GM03348 (cell line): ENCODE measurements at regions not wholly inside any gene's neighbourhood (a gene's known extent, or its start where the extent isn't known, plus 50 kb on each side); places are given as distances from the start of the nearest gene placed in this dataset.

Source experiments
- DNase-seq: peaks from one replicate; pipeline ENCODE4 v3.0.0; 2012; ENCODE audit warnings: low spot score

GRCh38 chr10:60728056-60728455 lies 50.2 kb upstream of the CDK1 start:
- no peak for DNase-seq

- DNase-seq, result no peak
These were observed 52.0 kb upstream of the CDK1 start for GRCh38 chr10:60726257-60726656.

DNA sequence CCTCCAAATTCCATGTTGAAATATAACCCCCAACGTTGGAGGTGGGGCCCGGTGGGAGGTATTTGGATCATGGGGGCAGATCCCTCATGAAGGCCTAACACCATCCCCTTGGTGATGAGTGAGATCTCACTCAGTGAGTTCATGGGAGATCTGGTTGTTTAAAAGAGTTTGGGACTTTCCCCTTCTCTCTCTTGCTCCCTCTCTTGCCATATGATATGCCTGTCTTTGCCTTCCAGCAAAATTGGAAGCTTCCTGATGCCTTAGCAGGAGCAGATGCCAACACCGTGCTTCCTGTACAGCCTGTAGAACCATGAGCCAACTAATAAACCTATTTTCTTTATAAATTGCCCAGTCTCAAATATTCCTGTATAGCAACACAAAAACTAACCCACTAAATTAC lies 55.7 kb upstream of the CDK1 start:
- no peak for DNase-seq

GRCh38 chr10:60719721-60720120 lies 58.6 kb upstream of the CDK1 start:
- no peak for DNase-seq

- DNase-seq, result no peak
These were observed 59.4 kb upstream of the CDK1 start for GRCh38 chr10:60718886-60719285.

DNA sequence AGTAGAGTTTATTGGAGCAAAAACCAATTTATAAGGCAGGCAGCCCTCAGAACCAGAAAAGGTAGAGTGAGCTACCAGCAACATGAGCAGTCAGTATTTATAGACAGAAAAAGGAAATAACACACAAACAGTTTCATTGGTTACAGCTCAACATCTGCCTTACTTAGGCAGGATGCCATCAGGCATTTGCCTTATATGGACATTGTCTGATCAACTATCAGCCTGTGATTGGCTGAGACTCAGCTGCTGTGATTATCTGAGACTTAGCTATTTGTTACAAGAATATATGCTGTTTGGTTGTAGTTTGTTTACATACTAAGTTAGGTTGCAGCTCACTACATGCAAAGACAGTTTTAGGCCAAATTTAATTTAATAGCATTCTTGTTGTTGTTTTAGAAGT lies 60.4 kb upstream of the CDK1 start:
- DNase-seq, result no peak

DNA sequence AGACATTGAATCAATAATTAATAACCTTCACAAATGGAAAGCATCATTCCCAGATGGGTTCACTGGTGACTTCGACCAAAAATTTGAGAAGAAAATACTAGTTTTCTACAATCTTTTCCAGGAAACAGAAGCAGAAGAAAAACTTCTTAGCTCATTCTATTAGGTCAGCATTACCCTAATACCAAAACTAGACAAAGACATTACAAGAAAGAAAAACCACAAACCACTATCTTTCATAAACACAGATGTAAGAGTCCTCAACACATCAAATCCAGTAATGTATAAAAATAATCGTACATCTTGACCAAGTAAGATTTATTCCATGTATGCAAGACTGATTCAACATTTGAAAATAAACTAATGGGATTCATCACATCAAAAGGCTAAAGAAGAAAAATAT lies 64.0 kb upstream of the CDK1 start:
- no peak for DNase-seq

DNA sequence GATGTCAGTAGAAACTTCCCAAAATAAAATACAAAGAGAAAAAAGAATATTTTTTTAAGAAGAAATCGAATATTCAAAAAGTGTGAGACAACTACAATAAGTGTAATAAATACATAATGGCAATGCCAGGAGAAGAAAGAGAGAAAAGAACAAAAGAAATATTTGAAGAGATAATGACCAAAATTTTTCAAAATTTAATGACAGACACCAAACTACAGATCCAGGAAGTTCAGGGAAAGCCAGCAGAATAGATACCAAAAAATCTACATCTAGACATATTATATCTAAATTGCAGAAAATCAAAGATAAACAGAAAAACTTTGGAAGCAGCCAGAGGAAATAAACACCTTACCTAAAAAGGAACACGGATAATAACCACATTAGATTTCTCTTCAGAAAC lies 66.8 kb upstream of the CDK1 start:
- DNase-seq, result no peak

GRCh38 chr10:60710041-60710440 lies 68.2 kb upstream of the CDK1 start:
- no peak for DNase-seq

DNA sequence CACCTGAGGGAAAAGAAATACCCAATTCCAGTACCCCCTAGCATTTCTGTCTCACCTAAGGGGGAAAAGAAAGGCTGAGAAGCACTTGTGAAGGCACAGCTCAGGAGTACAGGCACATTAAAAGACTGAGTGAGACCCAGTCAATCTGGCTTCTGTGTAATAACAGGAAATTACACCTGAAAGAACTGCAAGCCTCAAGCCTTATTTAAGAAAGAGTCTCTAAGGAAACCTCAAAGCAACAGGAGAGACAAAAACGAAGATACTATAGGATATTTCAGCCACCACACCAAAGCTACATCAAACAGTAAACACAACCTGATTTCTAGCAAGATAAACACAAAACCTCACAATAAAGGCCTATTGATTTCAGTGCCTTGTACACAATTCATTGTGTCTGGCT lies 69.6 kb upstream of the CDK1 start:
- DNase-seq, result no peak

DNA sequence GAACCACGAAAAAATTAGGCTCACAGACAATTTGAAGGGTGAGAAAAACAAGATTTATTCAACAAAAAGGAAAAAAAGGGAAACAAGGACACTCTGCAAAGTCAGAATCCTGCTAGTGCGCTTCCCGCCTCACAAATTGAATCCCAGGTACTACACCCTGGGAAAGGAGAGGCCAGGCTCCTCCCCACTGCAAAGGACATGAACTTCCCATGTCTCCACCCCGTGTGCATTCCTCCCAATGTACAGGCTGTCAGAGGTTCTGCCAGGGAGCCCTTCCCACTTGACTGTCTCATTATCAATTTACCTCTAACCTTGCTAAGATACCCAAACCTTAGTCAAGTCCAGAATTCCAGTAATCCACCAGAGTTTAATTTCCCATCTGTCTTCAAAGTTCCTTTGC lies 70.4 kb upstream of the CDK1 start:
- no peak for DNase-seq

DNA sequence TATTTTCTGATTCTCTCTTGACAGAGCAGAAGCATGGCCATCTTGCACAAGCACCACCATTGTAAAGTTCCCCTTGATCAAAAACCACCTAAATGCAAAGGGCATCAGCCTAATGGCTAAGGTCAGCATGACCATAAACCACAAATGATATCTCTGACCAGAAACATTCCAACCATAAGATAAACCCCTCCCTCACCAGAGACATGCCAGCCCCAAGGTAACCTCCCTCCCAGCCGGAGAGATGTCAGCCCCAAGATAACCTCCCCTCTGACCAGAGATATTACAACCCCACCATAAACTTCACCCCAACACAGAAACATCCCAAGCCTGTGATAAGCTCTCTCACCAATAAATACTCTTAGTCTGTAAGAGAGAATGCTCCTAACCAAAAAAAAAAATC lies 72.1 kb upstream of the CDK1 start:
- no peak for DNase-seq

- DNase-seq, result no peak
These were observed 72.9 kb upstream of the CDK1 start for GRCh38 chr10:60705376-60705775.

DNA sequence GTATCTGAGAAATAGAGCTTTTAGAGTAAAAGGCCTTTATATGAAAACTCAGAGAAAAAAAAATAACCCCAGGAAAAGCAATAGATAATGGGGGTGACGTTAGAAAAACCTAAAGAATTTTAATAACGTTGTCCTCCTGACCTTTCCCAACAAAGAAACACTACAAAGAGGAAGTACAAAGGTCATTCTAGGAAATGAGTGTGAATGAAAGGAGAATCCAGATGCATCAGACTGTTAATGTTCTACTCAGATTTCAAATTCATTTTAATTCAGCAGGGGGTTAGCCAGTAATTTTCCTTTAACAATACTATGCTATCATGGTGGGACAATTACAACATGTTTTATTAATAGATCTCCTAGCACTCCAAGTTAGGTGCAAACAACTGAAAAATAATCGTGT lies 73.8 kb upstream of the CDK1 start:
- DNase-seq, result no peak

GRCh38 chr10:60703266-60704041 lies 74.8 kb upstream of the CDK1 start:
- DNase-seq, result no peak

DNA sequence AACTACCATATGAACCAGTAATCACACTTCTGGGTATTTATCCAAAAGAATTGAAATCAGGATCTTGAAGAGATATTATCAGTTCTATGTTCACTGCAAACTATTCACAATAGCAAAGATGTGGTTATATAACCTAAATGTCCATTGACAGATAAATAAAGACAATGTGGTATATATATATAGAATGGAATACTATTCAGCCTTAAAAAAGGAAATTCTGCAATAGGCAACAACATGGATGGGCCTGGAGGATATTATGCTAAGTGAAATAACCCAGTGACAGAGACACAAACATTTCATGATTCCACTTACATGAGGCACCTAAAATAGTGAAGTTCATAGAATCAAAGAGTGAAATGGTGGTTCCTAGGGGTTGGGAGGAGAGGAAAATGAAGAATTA lies 90.6 kb upstream of the CDK1 start:
- DNase-seq, result no peak

DNA sequence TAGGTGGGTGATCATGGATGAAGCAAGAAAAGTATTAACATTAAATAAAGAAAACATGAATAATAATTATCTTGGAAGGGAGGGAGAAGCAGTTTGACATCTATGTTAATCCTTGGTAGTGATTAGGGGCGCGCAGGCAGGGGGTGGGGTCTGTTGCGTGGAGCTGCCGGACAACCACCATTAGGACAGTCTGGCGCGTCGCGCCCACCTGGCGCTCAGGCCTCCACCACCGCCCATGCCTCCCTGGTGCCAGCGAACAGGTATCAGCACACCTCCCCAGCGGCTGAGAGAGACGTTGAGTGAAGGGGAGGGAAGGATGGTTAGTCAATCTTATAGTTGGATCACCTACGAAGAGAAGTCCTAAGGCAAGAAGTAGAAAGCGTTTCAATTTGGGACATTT lies 94.2 kb upstream of the CDK1 start:
- DNase-seq, result no peak

GRCh38 chr10:60681103-60681502 lies 97.2 kb upstream of the CDK1 start:
- DNase-seq, result no peak

DNA sequence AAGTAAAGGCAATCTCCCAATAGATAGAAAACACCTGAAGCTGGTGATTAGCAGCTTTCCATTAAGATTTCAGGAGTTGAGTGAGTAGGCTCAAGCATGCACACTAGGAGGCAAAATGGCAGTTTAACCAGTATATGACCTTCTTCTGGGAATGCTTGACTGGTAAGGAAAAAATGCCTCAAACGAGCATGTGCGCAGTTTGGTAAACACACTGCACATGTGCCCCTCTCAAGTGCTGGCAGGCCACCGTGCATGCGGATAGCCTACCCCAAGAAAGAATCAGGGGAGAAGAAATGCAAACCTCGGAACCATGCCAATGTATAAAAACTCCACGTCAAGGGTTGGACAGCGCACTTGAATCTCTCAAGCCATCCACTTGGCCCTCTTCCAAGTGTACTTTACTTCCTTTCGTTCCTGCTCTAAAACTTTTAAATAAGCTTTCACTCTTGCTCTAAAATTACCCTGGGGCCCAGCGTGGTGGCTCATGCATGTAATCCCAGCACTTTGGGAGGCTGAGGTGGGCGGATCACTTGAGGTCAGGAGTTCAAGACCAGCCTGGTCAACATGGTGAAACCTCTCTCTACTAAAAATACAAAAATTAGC lies 98.8 kb upstream of the CDK1 start:
- DNase-seq, result no peak

DNA sequence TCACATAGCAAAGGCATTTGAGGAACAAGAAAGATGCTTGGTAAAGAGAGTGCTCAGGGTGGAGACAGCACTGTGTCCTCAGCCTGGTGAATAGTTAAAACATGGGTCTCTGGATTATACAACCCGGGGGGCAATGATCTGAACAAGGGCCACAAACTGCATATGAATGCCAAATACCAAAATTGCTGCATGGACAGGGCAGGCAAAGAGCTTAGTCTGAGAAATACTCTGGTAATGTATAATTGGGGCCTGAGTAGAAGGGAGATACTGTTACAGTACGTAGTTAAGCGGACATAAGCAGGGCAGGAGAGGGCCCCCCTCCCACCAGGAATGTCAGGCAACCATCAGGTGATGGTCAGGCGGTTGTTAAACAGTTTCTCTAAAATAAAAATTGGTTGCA lies 99.3 kb upstream of the CDK1 start:
- no peak for DNase-seq

DNA sequence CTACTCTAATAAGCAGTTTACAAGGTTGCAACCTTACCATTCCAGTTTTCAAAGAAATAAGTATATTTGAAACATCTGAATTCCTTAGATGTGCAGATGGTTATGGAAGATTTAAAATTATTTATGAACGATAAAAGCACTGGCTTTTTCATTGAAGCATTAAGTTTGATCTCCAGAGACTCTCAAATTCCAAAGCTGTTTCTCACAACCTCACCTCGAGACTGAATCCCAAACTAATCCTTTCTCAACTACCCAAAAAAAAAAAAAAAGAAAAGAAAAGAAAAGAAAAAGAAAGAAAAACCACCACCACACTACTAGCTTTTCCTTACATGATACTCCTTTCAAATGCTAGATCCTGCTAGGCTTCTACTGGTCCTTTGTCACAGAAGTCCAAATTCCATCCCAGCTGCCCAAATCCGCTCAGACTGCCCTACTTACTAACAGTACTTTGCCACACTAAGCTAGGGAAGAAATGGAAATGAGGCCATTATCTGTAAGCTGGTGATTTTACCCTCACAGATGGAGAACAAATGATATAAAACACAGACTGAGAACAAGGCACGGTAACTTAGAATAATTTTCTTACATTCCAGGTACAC lies 100.6 kb upstream of the CDK1 start:
- no peak for DNase-seq

- no peak for DNase-seq
These were observed 103.0 kb upstream of the CDK1 start for GRCh38 chr10:60675236-60675635.

GRCh38 chr10:60669501-60669900 lies 108.8 kb upstream of the CDK1 start:
- DNase-seq, result no peak

DNA sequence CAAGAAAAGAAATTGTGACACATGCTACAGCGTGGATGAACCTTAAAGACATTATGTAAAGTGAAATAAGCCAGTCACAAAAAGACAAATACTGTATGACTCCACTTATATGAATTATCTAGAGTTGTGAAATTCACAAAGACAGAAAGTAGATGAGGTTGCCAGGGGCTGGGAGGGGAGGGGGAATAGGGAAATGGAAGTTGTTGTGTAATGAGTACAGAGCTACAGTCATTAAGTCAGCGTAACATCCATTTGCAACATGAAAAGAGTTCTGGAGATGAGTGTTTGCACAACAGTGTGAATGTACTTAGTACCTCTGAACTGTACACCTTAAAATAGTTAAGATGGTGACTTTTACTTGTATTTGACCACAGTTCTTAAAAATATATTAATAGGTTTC lies 112.1 kb upstream of the CDK1 start:
- no peak for DNase-seq
